WTC11 (cell line): ENCODE measurements at regions not wholly inside any gene's neighbourhood (a gene's known extent, or its start where the extent isn't known, plus 50 kb on each side); places are given as distances from the start of the nearest gene placed in this dataset.

Source experiments
- ATAC-seq: fragments of 200-7000 bp; cut with Tn5 transposase; 2 replicates; pipeline ENCODE4 v1.10.0; 2021; ENCODE audit warnings: mild to moderate bottlenecking, moderate library complexity
- CTCF ChIA-PET: fragments of 300-600 bp; sonication (Branson Sonifier 250); formaldehyde crosslinking; loops from one replicate; lab custom pipeline; 2021; ENCODE audit warnings: antibody characterized with exemption; lab: Charles Lee
- POLR2A ChIA-PET: fragments of 350-600 bp; sonication (Branson Sonifier 250); formaldehyde crosslinking; loops from one replicate; lab custom pipeline; 2021; ENCODE audit warnings: antibody characterized with exemption; lab: Charles Lee
- DNase-seq: peaks from one replicate; pipeline ENCODE4 v3.0.0; 2021; ENCODE audit warnings: low spot score
- H3K27ac Mint-ChIP-seq: 2 replicates; pipeline ENCODE4 v1.8.0; 2021; ENCODE audit warnings: mixed read lengths
- H3K27me3 Mint-ChIP-seq: 2 replicates; pipeline ENCODE4 v1.8.0; 2021; ENCODE audit warnings: low read depth, mild to moderate bottlenecking, moderate library complexity, mixed read lengths
- H3K36me3 Mint-ChIP-seq: 2 replicates; pipeline ENCODE4 v1.8.0; 2021; ENCODE audit warnings: mixed read lengths
- H3K4me1 Mint-ChIP-seq: 2 replicates; pipeline ENCODE4 v1.8.0; 2022; ENCODE audit warnings: mixed read lengths
- H3K4me3 Mint-ChIP-seq: 2 replicates; pipeline ENCODE4 v1.8.0; 2021; ENCODE audit warnings: mild to moderate bottlenecking, moderate library complexity, mixed read lengths
- H3K9me3 Mint-ChIP-seq: 2 replicates; pipeline ENCODE4 v1.8.0; 2021; ENCODE audit warnings: mixed read lengths
- EMX1 ChIP-seq: fragments of 250-450 bp; sonication (Bioruptor Pico); IDR thresholded peaks from 2 replicates; pipeline ENCODE4 v1.8.0; 2021; ENCODE audit warnings: mild to moderate bottlenecking
- GTF2I ChIP-seq: fragments of 250-450 bp; sonication (Bioruptor Pico); conservative IDR thresholded peaks from 2 replicates; pipeline ENCODE4 v1.4.0; 2021; ENCODE audit warnings: mild to moderate bottlenecking
- MXD4 ChIP-seq: fragments of 250-450 bp; sonication (Bioruptor Pico); IDR thresholded peaks from 2 replicates; pipeline ENCODE4 v1.8.0; 2021; ENCODE audit warnings: mild to moderate bottlenecking, moderate library complexity, borderline replicate concordance
- NR1H2 ChIP-seq: sonication (generic); formaldehyde crosslinking; IDR thresholded peaks from 2 replicates; pipeline ENCODE4 v1.9.0; 2021; ENCODE audit warnings: mild to moderate bottlenecking, moderate library complexity, missing genetic modification reagents
- SMAD3 ChIP-seq: sonication (generic); formaldehyde crosslinking; IDR thresholded peaks from 2 replicates; pipeline ENCODE4 v1.8.0; 2022; ENCODE audit warnings: missing genetic modification reagents, mild to moderate bottlenecking, borderline replicate concordance
- SOX15 ChIP-seq: fragments of 250-450 bp; sonication (Bioruptor Pico); IDR thresholded peaks from 2 replicates; pipeline ENCODE4 v1.9.0; 2021; ENCODE audit warnings: mild to moderate bottlenecking
- TCF7 ChIP-seq: sonication (generic); formaldehyde crosslinking; IDR thresholded peaks from 2 replicates; pipeline ENCODE4 v1.8.0; 2022; ENCODE audit warnings: mild to moderate bottlenecking, low read depth, missing genetic modification reagents, moderate library complexity
- TP53 ChIP-seq: sonication (generic); formaldehyde crosslinking; IDR thresholded peaks from 2 replicates; pipeline ENCODE4 v1.8.1; 2023; ENCODE audit warnings: mild to moderate bottlenecking, missing genetic modification reagents
- ZNF263 ChIP-seq: sonication (generic); formaldehyde crosslinking; IDR thresholded peaks from 2 replicates; pipeline ENCODE4 v1.8.1; 2022; ENCODE audit warnings: low read depth, mild to moderate bottlenecking, moderate library complexity, missing genetic modification reagents
- TF ChIP-seq, protein P1 (sequence below): sonication (generic); formaldehyde crosslinking; IDR thresholded peaks from 2 replicates; pipeline ENCODE4 v1.8.1; 2023; ENCODE audit warnings: mild to moderate bottlenecking, missing genetic modification reagents, moderate library complexity
- TF ChIP-seq, protein P2 (sequence below): fragments of 250-450 bp; sonication (Bioruptor Pico); IDR thresholded peaks from 2 replicates; pipeline ENCODE4 v1.9.0; 2021; ENCODE audit warnings: mild to moderate bottlenecking, borderline replicate concordance
- TF ChIP-seq, protein P3 (sequence below): sonication (generic); formaldehyde crosslinking; IDR thresholded peaks from 2 replicates; pipeline ENCODE4 v1.8.0; 2022; ENCODE audit warnings: mild to moderate bottlenecking, missing genetic modification reagents
- TF ChIP-seq, protein P4 (sequence below): fragments of 250-450 bp; sonication (Bioruptor Pico); IDR thresholded peaks from 2 replicates; pipeline ENCODE4 v1.9.0; 2021; ENCODE audit warnings: moderate library complexity, mild to moderate bottlenecking, inconsistent platforms, borderline replicate concordance
- TF ChIP-seq, protein P5 (sequence below): sonication (generic); formaldehyde crosslinking; IDR thresholded peaks from 2 replicates; pipeline ENCODE4 v1.8.1; 2022; ENCODE audit warnings: low read depth, mild to moderate bottlenecking, moderate library complexity, missing genetic modification reagents, borderline replicate concordance
- TF ChIP-seq, protein P6 (sequence below): fragments of 250-450 bp; sonication (Bioruptor Pico); IDR thresholded peaks from 2 replicates; pipeline ENCODE4 v1.9.0; 2021; ENCODE audit warnings: mild to moderate bottlenecking
- TF ChIP-seq, protein P7 (sequence below): sonication (generic); formaldehyde crosslinking; IDR thresholded peaks from 2 replicates; pipeline ENCODE4 v1.8.0; 2022; ENCODE audit warnings: mild to moderate bottlenecking, missing genetic modification reagents
- TF ChIP-seq, protein P8 (sequence below): sonication (generic); formaldehyde crosslinking; IDR thresholded peaks from 2 replicates; pipeline ENCODE4 v1.8.1; 2023; ENCODE audit warnings: mild to moderate bottlenecking, moderate library complexity, missing genetic modification reagents
- TF ChIP-seq, protein P9 (sequence below): sonication (generic); formaldehyde crosslinking; IDR thresholded peaks from 2 replicates; pipeline ENCODE4 v1.8.1; 2023; ENCODE audit warnings: mild to moderate bottlenecking, missing genetic modification reagents, borderline replicate concordance

DNA sequence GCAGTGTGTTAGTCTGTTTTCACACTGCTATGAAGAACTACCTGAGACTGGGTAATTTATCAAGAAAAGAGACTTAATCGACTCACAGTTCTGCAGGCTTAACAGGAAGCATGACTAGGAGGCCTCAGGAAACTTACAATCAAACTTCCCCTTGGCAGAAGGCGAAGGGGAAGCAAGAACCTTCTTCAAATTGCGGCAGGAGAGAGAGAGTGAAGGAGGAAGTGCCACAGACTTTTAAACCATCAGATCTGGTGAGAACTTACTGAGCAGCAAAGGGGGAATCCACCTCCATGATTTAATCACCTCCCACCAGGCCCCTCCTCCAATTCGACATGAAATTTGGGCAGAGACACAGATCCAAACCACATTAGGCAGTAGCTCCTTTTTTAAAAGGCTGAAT is 59.2 kb upstream of the LEF1 start:
- Mint-ChIP-seq H3K4me3 (no peak overlapping the region), H3K4me1 (no peaks in the 10 kb centered on the region), H3K27ac (no peak overlapping the region), H3K36me3 (no peaks in the 10 kb centered on the region), H3K27me3 (no peaks in the 10 kb centered on the region), H3K9me3 (peaks cover 10% of the 10 kb centered on the region)
- ATAC-seq (no peak), DNase-seq (no peak)
- CTCF ChIA-PET: no interaction called here
- TF ChIP-seq, protein P1, sequence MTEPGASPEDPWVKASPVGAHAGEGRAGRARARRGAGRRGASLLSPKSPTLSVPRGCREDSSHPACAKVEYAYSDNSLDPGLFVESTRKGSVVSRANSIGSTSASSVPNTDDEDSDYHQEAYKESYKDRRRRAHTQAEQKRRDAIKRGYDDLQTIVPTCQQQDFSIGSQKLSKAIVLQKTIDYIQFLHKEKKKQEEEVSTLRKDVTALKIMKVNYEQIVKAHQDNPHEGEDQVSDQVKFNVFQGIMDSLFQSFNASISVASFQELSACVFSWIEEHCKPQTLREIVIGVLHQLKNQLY (CRISPR knock-in tag): no peak
- TF ChIP-seq EMX1 (CRISPR knock-in tag) (no peak), ZNF263 (CRISPR knock-in tag) (no peak), MXD4 (CRISPR knock-in tag) (no peak), TCF7 (CRISPR knock-in tag) (no peak), SMAD3 (CRISPR knock-in tag) (no peak), NR1H2 (no peak), TP53 (no peak), SOX15 (CRISPR knock-in tag) (no peak), GTF2I (CRISPR knock-in tag) (no peak)
- TF ChIP-seq, protein P2, sequence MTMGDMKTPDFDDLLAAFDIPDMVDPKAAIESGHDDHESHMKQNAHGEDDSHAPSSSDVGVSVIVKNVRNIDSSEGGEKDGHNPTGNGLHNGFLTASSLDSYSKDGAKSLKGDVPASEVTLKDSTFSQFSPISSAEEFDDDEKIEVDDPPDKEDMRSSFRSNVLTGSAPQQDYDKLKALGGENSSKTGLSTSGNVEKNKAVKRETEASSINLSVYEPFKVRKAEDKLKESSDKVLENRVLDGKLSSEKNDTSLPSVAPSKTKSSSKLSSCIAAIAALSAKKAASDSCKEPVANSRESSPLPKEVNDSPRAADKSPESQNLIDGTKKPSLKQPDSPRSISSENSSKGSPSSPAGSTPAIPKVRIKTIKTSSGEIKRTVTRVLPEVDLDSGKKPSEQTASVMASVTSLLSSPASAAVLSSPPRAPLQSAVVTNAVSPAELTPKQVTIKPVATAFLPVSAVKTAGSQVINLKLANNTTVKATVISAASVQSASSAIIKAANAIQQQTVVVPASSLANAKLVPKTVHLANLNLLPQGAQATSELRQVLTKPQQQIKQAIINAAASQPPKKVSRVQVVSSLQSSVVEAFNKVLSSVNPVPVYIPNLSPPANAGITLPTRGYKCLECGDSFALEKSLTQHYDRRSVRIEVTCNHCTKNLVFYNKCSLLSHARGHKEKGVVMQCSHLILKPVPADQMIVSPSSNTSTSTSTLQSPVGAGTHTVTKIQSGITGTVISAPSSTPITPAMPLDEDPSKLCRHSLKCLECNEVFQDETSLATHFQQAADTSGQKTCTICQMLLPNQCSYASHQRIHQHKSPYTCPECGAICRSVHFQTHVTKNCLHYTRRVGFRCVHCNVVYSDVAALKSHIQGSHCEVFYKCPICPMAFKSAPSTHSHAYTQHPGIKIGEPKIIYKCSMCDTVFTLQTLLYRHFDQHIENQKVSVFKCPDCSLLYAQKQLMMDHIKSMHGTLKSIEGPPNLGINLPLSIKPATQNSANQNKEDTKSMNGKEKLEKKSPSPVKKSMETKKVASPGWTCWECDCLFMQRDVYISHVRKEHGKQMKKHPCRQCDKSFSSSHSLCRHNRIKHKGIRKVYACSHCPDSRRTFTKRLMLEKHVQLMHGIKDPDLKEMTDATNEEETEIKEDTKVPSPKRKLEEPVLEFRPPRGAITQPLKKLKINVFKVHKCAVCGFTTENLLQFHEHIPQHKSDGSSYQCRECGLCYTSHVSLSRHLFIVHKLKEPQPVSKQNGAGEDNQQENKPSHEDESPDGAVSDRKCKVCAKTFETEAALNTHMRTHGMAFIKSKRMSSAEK (CRISPR knock-in tag): no peak
- TF ChIP-seq, protein P3, sequence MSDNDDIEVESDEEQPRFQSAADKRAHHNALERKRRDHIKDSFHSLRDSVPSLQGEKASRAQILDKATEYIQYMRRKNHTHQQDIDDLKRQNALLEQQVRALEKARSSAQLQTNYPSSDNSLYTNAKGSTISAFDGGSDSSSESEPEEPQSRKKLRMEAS (CRISPR knock-in tag): no peak
- TF ChIP-seq, protein P4, sequence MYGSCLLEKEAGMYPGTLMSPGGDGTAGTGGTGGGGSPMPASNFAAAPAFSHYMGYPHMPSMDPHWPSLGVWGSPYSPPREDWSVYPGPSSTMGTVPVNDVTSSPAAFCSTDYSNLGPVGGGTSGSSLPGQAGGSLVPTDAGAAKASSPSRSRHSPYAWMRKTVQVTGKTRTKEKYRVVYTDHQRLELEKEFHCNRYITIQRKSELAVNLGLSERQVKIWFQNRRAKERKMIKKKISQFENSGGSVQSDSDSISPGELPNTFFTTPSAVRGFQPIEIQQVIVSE (CRISPR knock-in tag): no peak
- TF ChIP-seq, protein P5, sequence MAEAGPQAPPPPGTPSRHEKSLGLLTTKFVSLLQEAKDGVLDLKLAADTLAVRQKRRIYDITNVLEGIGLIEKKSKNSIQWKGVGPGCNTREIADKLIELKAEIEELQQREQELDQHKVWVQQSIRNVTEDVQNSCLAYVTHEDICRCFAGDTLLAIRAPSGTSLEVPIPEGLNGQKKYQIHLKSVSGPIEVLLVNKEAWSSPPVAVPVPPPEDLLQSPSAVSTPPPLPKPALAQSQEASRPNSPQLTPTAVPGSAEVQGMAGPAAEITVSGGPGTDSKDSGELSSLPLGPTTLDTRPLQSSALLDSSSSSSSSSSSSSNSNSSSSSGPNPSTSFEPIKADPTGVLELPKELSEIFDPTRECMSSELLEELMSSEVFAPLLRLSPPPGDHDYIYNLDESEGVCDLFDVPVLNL (CRISPR knock-in tag): no peak
- TF ChIP-seq, protein P6, sequence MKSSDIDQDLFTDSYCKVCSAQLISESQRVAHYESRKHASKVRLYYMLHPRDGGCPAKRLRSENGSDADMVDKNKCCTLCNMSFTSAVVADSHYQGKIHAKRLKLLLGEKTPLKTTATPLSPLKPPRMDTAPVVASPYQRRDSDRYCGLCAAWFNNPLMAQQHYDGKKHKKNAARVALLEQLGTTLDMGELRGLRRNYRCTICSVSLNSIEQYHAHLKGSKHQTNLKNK (CRISPR knock-in tag): no peak
- TF ChIP-seq, protein P7, sequence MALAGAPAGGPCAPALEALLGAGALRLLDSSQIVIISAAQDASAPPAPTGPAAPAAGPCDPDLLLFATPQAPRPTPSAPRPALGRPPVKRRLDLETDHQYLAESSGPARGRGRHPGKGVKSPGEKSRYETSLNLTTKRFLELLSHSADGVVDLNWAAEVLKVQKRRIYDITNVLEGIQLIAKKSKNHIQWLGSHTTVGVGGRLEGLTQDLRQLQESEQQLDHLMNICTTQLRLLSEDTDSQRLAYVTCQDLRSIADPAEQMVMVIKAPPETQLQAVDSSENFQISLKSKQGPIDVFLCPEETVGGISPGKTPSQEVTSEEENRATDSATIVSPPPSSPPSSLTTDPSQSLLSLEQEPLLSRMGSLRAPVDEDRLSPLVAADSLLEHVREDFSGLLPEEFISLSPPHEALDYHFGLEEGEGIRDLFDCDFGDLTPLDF (CRISPR knock-in tag): no peak
- TF ChIP-seq, protein P8, sequence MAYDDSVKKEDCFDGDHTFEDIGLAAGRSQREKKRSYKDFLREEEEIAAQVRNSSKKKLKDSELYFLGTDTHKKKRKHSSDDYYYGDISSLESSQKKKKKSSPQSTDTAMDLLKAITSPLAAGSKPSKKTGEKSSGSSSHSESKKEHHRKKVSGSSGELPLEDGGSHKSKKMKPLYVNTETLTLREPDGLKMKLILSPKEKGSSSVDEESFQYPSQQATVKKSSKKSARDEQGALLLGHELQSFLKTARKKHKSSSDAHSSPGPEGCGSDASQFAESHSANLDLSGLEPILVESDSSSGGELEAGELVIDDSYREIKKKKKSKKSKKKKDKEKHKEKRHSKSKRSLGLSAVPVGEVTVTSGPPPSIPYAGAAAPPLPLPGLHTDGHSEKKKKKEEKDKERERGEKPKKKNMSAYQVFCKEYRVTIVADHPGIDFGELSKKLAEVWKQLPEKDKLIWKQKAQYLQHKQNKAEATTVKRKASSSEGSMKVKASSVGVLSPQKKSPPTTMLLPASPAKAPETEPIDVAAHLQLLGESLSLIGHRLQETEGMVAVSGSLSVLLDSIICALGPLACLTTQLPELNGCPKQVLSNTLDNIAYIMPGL (CRISPR knock-in tag): no peak
- TF ChIP-seq, protein P9, sequence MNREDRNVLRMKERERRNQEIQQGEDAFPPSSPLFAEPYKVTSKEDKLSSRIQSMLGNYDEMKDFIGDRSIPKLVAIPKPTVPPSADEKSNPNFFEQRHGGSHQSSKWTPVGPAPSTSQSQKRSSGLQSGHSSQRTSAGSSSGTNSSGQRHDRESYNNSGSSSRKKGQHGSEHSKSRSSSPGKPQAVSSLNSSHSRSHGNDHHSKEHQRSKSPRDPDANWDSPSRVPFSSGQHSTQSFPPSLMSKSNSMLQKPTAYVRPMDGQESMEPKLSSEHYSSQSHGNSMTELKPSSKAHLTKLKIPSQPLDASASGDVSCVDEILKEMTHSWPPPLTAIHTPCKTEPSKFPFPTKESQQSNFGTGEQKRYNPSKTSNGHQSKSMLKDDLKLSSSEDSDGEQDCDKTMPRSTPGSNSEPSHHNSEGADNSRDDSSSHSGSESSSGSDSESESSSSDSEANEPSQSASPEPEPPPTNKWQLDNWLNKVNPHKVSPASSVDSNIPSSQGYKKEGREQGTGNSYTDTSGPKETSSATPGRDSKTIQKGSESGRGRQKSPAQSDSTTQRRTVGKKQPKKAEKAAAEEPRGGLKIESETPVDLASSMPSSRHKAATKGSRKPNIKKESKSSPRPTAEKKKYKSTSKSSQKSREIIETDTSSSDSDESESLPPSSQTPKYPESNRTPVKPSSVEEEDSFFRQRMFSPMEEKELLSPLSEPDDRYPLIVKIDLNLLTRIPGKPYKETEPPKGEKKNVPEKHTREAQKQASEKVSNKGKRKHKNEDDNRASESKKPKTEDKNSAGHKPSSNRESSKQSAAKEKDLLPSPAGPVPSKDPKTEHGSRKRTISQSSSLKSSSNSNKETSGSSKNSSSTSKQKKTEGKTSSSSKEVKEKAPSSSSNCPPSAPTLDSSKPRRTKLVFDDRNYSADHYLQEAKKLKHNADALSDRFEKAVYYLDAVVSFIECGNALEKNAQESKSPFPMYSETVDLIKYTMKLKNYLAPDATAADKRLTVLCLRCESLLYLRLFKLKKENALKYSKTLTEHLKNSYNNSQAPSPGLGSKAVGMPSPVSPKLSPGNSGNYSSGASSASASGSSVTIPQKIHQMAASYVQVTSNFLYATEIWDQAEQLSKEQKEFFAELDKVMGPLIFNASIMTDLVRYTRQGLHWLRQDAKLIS (CRISPR knock-in tag): no peak
- POLR2A ChIA-PET: no interaction called here
